Heart left ventricle (tissue), 13 donors: ENCODE measurements at regions not wholly inside any gene's neighbourhood (a gene's known extent, or its start where the extent isn't known, plus 50 kb on each side); places are given as distances from the start of the nearest gene placed in this dataset.

Source experiments
- POLR2A ChIP-seq, 2 donors: fragments of 450-650 bp; IDR thresholded peaks; one replicate each; pipeline ENCODE4 v1.6.1; 2017; ENCODE audit warnings: antibody characterized with exemption in 2 of 2, mild to moderate bottlenecking in 2 of 2, moderate library complexity in 2 of 2
- TF ChIP-seq, protein P1 (sequence below), 12 donors: fragments of 200-600 bp; sonication (generic) in 4 of 12; IDR thresholded peaks; one replicate each; pipeline versions ENCODE4 v1.5.0 to v1.8.0; 2018 to 2022; ENCODE audit warnings: antibody characterized with exemption in 12 of 12, mild to moderate bottlenecking in 5 of 12
- donor health status: ischemic (EF 13 %, LVEDD 7.1; RV severe dilation, severe dysfunction).
- donor health status: DM: no; HTN: yes; CAD: no.
- donor health status: DM: no; HTN: no; CAD: no.
- donor health status: ischemic (EF 25% LVEDD 6.9; RV normal size, moderate dysfunction).
- donor health status: ischemic (EF 25% LVEDD 5.7; RV mildly dilated, moderate dysfunction).
- donor health status: ischemic (EF 35%, LVEDD 5.7; RV mildly dilated, moderate dysfunction).
- donor health status: nonischemic (EF 11% LVEDD 7.7; RV severe dilation, severe dysfunction).
- donor health status: DM: yes; HTN: yes; CAD: no.
- donor health status: PGD.
- donor health status: ischemic (EF 29% LVEDD 5.4; RV normal size, mild dysfunction).
- donor health status: nonischemic (EF 23%, LVEDD 6.1; RV moderate dilation, normal function).

DNA sequence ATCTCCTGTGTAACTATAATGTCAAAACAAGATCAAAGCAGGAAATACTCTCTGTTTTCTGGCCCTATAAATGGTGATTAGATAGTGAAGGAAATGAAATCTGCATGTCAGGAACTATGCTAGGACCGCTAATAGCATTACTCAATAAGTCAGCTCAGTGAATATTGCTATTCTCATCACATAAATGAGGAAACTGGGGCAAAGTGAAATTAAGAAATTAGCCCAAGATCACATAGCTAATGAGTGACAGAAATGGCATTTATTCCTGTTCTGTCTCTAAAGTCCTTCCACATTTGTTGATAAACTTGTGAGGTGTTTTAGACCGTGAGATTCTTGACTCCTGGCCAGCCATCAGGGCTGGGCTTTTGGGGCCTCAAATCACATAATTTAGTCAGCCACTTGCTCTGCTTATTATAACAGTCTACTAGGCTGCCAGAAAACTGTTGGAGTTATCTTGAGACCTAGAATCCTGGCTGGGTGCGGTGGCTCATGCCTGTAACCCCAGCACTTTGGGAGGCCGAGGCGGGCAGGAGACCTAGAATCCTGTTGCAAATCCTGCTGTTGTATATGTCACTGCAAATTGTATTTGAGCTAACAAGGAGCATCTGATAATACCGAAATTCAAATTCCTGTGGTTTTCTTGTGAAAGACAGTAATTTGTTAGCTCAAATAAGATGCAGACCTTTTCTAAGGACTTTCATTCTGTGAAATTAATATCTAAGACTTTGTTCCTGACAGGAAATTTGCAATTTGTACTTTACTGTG lies 66.5 kb upstream of the SHTN1 start:
- TF ChIP-seq, protein P1, sequence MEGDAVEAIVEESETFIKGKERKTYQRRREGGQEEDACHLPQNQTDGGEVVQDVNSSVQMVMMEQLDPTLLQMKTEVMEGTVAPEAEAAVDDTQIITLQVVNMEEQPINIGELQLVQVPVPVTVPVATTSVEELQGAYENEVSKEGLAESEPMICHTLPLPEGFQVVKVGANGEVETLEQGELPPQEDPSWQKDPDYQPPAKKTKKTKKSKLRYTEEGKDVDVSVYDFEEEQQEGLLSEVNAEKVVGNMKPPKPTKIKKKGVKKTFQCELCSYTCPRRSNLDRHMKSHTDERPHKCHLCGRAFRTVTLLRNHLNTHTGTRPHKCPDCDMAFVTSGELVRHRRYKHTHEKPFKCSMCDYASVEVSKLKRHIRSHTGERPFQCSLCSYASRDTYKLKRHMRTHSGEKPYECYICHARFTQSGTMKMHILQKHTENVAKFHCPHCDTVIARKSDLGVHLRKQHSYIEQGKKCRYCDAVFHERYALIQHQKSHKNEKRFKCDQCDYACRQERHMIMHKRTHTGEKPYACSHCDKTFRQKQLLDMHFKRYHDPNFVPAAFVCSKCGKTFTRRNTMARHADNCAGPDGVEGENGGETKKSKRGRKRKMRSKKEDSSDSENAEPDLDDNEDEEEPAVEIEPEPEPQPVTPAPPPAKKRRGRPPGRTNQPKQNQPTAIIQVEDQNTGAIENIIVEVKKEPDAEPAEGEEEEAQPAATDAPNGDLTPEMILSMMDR (IDR thresholded peaks at IDR 0.05) = no peak
- TF ChIP-seq POLR2A (IDR thresholded peaks at IDR 0.05) = no peak
